KMS-11 (cell line): ENCODE measurements at regions not wholly inside any gene's neighbourhood (a gene's known extent, or its start where the extent isn't known, plus 50 kb on each side); places are given as distances from the start of the nearest gene placed in this dataset.

Experiments
- H2AFZ ChIP-seq: fragments of 200-600 bp; sonication (generic); 2 replicates; pipeline ENCODE4 v1.6.1; 2016; ENCODE audit warnings: antibody characterized with exemption, mixed run types, low read depth
- H3K27ac ChIP-seq: fragments of 200-600 bp; sonication (generic); 2 replicates; pipeline ENCODE4 v1.6.1; 2016; ENCODE audit warnings: mild to moderate bottlenecking, mixed run types
- H3K27me3 ChIP-seq: fragments of 200-600 bp; sonication (generic); 2 replicates; pipeline ENCODE4 v1.6.1; 2017; ENCODE audit warnings: mild to moderate bottlenecking, low read depth, mixed run types, moderate library complexity; ENCODE audit not compliant: insufficient read depth
- H3K36me3 ChIP-seq: fragments of 200-600 bp; sonication (generic); 2 replicates; pipeline ENCODE4 v1.6.1; 2017; ENCODE audit warnings: mild to moderate bottlenecking, mixed run types; ENCODE audit not compliant: insufficient read depth
- H3K4me1 ChIP-seq: fragments of 200-600 bp; sonication (generic); 2 replicates; pipeline ENCODE4 v1.6.1; 2016; ENCODE audit warnings: mild to moderate bottlenecking, low read depth, mixed run types; ENCODE audit not compliant: poor library complexity, severe bottlenecking
- H3K4me2 ChIP-seq: fragments of 200-600 bp; sonication (generic); 2 replicates; pipeline ENCODE4 v1.7.0; 2016; ENCODE audit warnings: mild to moderate bottlenecking, mixed run types
- H3K4me3 ChIP-seq: fragments of 200-600 bp; sonication (generic); IDR thresholded peaks from 2 replicates; pipeline ENCODE4 v1.6.1; 2017; ENCODE audit warnings: low read depth, low read length, mixed read lengths; ENCODE audit not compliant: insufficient read depth
- H3K79me2 ChIP-seq: fragments of 200-600 bp; sonication (generic); 2 replicates; pipeline ENCODE4 v1.6.1; 2016; ENCODE audit warnings: low read depth, mixed run types; ENCODE audit not compliant: insufficient read depth
- H3K9ac ChIP-seq: fragments of 200-600 bp; sonication (generic); 2 replicates; pipeline ENCODE4 v1.6.1; 2016; ENCODE audit warnings: mild to moderate bottlenecking, mixed run types
- H4K20me1 ChIP-seq: fragments of 200-600 bp; sonication (generic); 2 replicates; pipeline ENCODE4 v1.6.1; 2016; ENCODE audit warnings: mild to moderate bottlenecking, mixed run types; ENCODE audit not compliant: insufficient read depth
- TF ChIP-seq, protein P1 (sequence below): fragments of 200-600 bp; sonication (generic); conservative IDR thresholded peaks from 2 replicates; pipeline ENCODE4 v1.6.1; 2017; ENCODE audit warnings: low read depth, mild to moderate bottlenecking, antibody characterized with exemption, low read length, moderate library complexity, mixed read lengths

DNA sequence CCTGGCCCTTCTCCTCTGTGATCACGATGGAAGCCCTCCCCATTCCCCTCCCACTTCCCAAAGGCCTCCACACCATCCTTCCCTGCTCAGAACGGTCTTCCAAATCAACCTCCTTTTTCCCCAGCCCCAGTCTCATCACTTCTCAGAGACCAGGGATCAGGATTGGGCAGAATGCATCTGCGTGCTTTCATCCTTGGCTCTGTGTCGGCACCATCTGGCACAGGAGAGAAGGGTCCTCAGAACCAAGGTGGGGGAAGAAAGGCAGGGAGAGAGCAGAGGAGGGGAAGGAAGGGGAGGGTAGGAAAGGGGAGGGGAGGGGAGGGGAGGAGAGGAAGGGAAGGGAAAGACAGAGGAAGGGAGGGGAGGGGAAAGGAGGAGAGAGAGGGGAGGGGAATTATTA is 52.4 kb upstream of the FICD start:
- Histone ChIP-seq H3K4me3 (no peak overlapping the region), H3K4me2 (no peak overlapping the region), H2AFZ (no peak overlapping the region), H4K20me1 (no peaks in the 10 kb centered on the region), H3K36me3 (no peaks in the 10 kb centered on the region), H3K4me1 (no peaks in the 10 kb centered on the region), H3K27ac (no peak overlapping the region), H3K27me3 (no peaks in the 10 kb centered on the region; the same call in 1 of the 2 replicates), H3K79me2 (no peaks in the 10 kb centered on the region), H3K9ac (no peak overlapping the region)
- TF ChIP-seq, protein P1, sequence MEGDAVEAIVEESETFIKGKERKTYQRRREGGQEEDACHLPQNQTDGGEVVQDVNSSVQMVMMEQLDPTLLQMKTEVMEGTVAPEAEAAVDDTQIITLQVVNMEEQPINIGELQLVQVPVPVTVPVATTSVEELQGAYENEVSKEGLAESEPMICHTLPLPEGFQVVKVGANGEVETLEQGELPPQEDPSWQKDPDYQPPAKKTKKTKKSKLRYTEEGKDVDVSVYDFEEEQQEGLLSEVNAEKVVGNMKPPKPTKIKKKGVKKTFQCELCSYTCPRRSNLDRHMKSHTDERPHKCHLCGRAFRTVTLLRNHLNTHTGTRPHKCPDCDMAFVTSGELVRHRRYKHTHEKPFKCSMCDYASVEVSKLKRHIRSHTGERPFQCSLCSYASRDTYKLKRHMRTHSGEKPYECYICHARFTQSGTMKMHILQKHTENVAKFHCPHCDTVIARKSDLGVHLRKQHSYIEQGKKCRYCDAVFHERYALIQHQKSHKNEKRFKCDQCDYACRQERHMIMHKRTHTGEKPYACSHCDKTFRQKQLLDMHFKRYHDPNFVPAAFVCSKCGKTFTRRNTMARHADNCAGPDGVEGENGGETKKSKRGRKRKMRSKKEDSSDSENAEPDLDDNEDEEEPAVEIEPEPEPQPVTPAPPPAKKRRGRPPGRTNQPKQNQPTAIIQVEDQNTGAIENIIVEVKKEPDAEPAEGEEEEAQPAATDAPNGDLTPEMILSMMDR: no peak

DNA sequence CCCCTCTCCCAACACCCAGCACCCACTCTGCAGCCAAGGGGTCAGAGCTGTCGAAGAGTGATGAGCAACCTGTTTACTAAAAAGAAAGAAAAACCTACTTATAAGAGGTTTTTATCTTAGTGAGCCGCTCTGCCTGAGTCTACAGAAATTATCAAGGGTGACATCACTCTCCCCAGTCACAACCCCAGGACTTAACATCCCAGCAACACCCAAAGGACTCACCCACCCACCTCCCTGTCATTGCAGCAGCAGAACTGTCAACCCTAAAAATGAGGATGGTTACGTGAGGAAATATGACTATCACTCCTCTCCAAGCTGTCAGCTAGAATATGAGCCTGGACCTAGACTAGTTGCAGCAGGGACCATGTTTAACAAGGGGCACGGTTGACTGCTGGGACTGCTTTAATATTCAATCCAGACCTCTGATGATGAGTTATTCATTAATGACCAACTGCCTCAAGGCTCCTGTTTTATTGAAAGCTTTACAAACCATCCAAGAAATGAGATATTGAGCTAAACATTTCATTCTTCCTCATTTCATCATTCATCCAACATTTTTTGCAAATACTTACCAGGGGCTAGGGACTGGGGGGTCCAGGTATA is 53.9 kb upstream of the FICD start:
- Histone ChIP-seq H3K36me3 (no peaks in the 10 kb centered on the region), H3K79me2 (no peaks in the 10 kb centered on the region), H3K4me2 (no peak overlapping the region), H4K20me1 (no peaks in the 10 kb centered on the region), H3K9ac (no peak overlapping the region), H3K27me3 (no peaks in the 10 kb centered on the region; the same call in 1 of the 2 replicates), H2AFZ (no peak overlapping the region), H3K27ac (no peak overlapping the region), H3K4me1 (no peaks in the 10 kb centered on the region), H3K4me3 (no peak overlapping the region)
- TF ChIP-seq, protein P1: no peak

DNA sequence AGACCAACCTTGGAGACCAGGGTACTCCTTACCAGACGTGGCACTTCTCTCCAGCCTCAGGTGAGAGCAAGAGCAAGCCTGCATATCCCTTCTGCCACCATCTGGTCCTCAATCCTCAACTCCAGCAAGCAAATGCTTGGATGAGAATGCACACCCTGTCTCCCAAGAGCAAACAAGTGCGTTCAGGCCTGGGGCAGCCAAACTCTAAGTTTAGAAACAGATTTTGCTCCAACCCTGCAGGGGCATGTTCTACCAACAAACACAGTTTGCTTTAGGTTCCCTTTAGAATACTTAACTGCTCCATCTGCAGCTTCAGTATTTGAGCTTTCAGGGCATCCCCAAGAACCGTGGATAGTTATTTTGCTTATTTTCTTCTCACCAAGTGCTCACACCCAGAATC is 55.9 kb upstream of the FICD start:
- Histone ChIP-seq H3K36me3 (no peaks in the 10 kb centered on the region), H3K4me2 (no peak overlapping the region), H3K4me1 (no peaks in the 10 kb centered on the region), H3K9ac (no peak overlapping the region), H2AFZ (no peak overlapping the region), H3K4me3 (no peak overlapping the region), H3K79me2 (no peaks in the 10 kb centered on the region), H3K27ac (no peak overlapping the region), H4K20me1 (no peaks in the 10 kb centered on the region), H3K27me3 (no peaks in the 10 kb centered on the region; the same call in 1 of the 2 replicates)
- TF ChIP-seq, protein P1: no peak

DNA sequence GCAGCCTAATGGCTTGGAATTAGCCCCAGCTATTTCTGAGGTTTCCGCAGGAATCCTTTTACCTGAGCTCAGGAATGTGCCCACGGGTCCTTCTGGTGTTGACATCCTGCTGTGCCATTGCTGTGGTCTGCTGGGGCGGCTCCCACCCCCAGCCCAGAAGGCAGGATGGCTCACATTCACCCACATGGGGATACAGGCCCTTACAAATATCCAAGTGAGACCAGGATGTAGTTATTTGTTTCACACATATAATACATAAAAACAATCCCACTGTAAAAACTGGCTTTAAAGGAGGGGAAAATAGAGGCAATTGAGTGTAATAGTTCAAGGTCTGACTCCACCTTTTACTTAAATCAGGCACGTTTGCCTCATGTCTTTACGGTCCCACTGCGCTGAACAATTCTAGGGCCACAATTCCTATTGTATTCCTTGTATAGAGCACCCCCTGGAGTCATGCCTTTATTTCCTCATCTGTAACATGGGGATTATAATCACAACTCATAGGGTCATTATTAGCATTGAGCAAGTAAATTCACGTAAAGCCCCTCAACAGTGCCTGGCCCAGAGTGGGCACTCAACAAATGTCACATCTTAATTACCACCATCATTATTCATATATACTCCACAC is 57.2 kb upstream of the FICD start:
- no peak overlapping the region for H3K4me2 ChIP-seq
- no peaks in the 10 kb centered on the region for H4K20me1 ChIP-seq
- TF ChIP-seq, protein P1: no peak
- H3K79me2 ChIP-seq: no peaks in the 10 kb centered on the region
- no peaks in the 10 kb centered on the region; the same call in 1 of the 2 replicates for H3K27me3 ChIP-seq
- no peaks in the 10 kb centered on the region for H3K36me3 ChIP-seq
- no peak overlapping the region for H3K27ac ChIP-seq
- no peak overlapping the region for H3K9ac ChIP-seq
- no peak overlapping the region for H3K4me3 ChIP-seq
- no peaks in the 10 kb centered on the region for H3K4me1 ChIP-seq
- no peak overlapping the region for H2AFZ ChIP-seq
